ENCODE measurements at regions not wholly inside any gene's neighbourhood (a gene's known extent, or its start where the extent isn't known, plus 50 kb on each side); places are given as distances from the start of the nearest gene placed in this dataset.
"Not testable (repeated sequence)": the region's sequence is repeated elsewhere in the genome, so short reads cannot be mapped to it uniquely, and the experiment has no call there.

GRCh38 chr2:150062416-150062815 is 425.1 kb downstream of the RND3 start:
- no peaks in the 10 kb centered on the region for H3K9me3 ChIP-seq
- no peak for TF ChIP-seq POLR2AphosphoS5 (IDR thresholded peaks at IDR 0.05)
- no peak for TF ChIP-seq CTCF (IDR thresholded peaks at IDR 0.05)
- no peak for TF ChIP-seq POLR2A (IDR thresholded peaks at IDR 0.05)
- TF ChIP-seq EP300 (IDR thresholded peaks at IDR 0.05) = no peak
- 56 to 81% (median 75%) methylated on average over 3 of the region's 3 CpGs for WGBS, 5 donors
- no peak overlapping the region for H3K4me3 ChIP-seq
- no peaks in the 10 kb centered on the region for H3K27me3 ChIP-seq
- DNase-seq = peak in 1 of 2 donors; percentile 34
- intact Hi-C loops (cut with DNase I; ENCODE audit: low total_unique reads) = no loop called here
- no peaks in the 10 kb centered on the region for H3K36me3 ChIP-seq
- no peaks in the 10 kb centered on the region for H3K4me1 ChIP-seq
- no peak overlapping the region for H3K27ac ChIP-seq

DNA sequence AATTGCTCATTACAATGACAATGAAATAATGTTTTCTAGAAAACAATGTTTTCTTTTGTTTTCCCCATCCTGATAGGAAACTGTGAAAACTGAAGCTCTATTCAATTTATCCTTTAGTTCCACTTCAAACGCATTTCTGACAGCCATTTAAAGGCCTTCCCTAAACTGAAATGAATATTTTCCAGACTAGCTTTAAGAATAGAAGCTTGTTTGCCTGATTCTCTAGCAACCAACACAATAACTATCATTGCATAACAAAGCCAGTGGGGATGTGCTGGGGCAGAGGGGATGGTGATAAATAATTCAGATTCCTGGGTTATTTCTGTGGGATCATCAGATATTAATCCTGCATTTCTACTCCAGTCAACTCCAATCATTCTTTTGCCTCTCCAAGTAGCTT is 427.1 kb downstream of the RND3 start:
- 45 to 52% (median 46%) methylated on average over 1 of the region's 1 CpG for WGBS, 5 donors
- Histone ChIP-seq H3K4me1 (no peaks in the 10 kb centered on the region), H3K9me3 (no peaks in the 10 kb centered on the region), H3K4me3 (no peak overlapping the region), H3K27me3 (no peaks in the 10 kb centered on the region), H3K36me3 (no peaks in the 10 kb centered on the region), H3K27ac (no peak overlapping the region)
- no peak for DNase-seq
- TF ChIP-seq POLR2AphosphoS5 (IDR thresholded peaks at IDR 0.05) (no peak), EP300 (IDR thresholded peaks at IDR 0.05) (no peak), POLR2A (IDR thresholded peaks at IDR 0.05) (no peak), CTCF (IDR thresholded peaks at IDR 0.05) (no peak)
- intact Hi-C loops (cut with DNase I; ENCODE audit: low total_unique reads) = no loop called here

DNA sequence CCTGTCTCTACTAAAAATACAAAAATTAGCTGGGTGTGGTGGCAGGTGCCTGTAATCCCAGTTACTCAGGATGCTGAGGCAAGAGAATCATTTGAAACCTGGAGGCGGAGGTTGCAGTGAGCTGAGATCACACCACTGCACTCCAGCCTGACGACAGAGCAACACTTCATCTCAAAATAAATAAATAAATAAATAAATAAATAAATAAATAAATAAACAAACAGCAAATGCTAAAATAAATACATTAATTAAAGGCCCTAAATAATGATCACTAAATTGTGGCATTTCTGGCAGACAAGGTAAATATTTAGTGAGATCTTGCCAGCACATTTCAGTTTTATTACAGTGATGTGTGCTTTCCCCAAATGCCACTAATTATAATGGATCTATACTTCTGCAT is 427.8 kb downstream of the RND3 start:
- H3K27ac ChIP-seq; H3K4me1 ChIP-seq; H3K9me3 ChIP-seq; H3K27me3 ChIP-seq; DNase-seq; H3K36me3 ChIP-seq; intact Hi-C loops (cut with DNase I; ENCODE audit: low total_unique reads); H3K4me3 ChIP-seq: not testable (repeated sequence)
- WGBS, 5 donors = 90 to 98% (median 95%) methylated on average over 2 of the region's 2 CpGs

DNA sequence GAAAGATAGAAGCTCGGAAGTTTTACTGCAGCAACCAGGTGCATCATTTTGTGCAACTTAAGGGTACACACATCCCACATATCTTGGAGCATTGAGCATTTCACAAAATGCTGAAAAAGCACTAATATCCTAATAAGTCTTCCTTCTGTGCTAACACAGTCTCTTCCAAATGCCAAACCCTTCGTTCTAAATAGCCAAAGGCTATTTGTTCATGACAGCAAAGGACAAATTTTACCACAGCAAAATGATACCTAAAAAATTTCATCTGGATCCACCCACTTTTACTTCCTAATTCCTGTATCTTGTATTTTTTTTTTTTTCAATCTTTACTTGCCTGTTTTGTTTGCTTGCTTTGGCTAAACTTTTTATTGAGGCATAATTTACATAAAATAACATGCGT is 435.0 kb downstream of the RND3 start:
- no peaks in the 10 kb centered on the region for H3K9me3 ChIP-seq
- 80 to 90% (median 85%) methylated on average over 3 of the region's 3 CpGs for WGBS, 5 donors
- H3K4me1 ChIP-seq = no peaks in the 10 kb centered on the region
- no peak for TF ChIP-seq CTCF (IDR thresholded peaks at IDR 0.05)
- no peak for TF ChIP-seq POLR2AphosphoS5 (IDR thresholded peaks at IDR 0.05)
- TF ChIP-seq POLR2A (IDR thresholded peaks at IDR 0.05) = no peak
- TF ChIP-seq EP300 (IDR thresholded peaks at IDR 0.05) = no peak
- no peak overlapping the region for H3K27ac ChIP-seq
- no peaks in the 10 kb centered on the region for H3K36me3 ChIP-seq
- H3K4me3 ChIP-seq = no peak overlapping the region
- intact Hi-C loops (cut with DNase I; ENCODE audit: low total_unique reads) = no loop called here
- no peak for DNase-seq
- H3K27me3 ChIP-seq = no peaks in the 10 kb centered on the region

- no peak overlapping the region for H3K4me3 ChIP-seq
- TF ChIP-seq POLR2AphosphoS5 (IDR thresholded peaks at IDR 0.05) (no peak), POLR2A (IDR thresholded peaks at IDR 0.05) (no peak), CTCF (IDR thresholded peaks at IDR 0.05) (no peak), EP300 (IDR thresholded peaks at IDR 0.05) (no peak)
- no peak for DNase-seq
- H3K27me3 ChIP-seq = no peaks in the 10 kb centered on the region
- intact Hi-C loops (cut with DNase I; ENCODE audit: low total_unique reads) = no loop called here
- H3K9me3 ChIP-seq = no peaks in the 10 kb centered on the region
- H3K4me1 ChIP-seq = no peaks in the 10 kb centered on the region
- H3K27ac ChIP-seq = no peak overlapping the region
- H3K36me3 ChIP-seq = no peaks in the 10 kb centered on the region
Observed at GRCh38 chr2:150051004-150051403, 436.5 kb downstream of the RND3 start.

All from stomach (tissue), 8 donors.